K562 (cell line): ENCODE measurements at regions not wholly inside any gene's neighbourhood (a gene's known extent, or its start where the extent isn't known, plus 50 kb on each side); places are given as distances from the start of the nearest gene placed in this dataset.
A peak's percentile ranks its signal among the peaks of the same experiment; 100 is the strongest.

ENCODE experiments used
- ATAC-seq: fragments of 200-7000 bp; cut with Tn5 transposase; 3 replicates; pipeline ENCODE4 v1.9.1; 2020; ENCODE audit warnings: moderate library complexity
- BruUV-seq: library from RNA; stranded (reverse); fragments of 400-500 nt; replicated peaks from 2 replicates; lab custom pipeline; 2021; lab: Mats Ljungman, UMichigan
- CTCF ChIA-PET: fragments of 300-600 bp; formaldehyde crosslinking; extraction: SDS; loops from one replicate; lab custom pipeline; 2021; ENCODE audit warnings: low intra/inter-chr PET ratio; lab: Yijun Ruan, JAX
- POLR2A ChIA-PET: fragments of 300-600, 350-650 bp; sonication (Branson Sonifier 250); formaldehyde crosslinking; extraction: SDS; loops from one replicate; lab custom pipeline; 2021; ENCODE audit warnings: antibody characterized with exemption, inconsistent platforms; lab: Yijun Ruan, JAX
- DNase-seq, 4 experiments: peaks; one replicate each; pipeline versions ENCODE4 v3.0.0 to v3.0.0-alpha.2; 2011 to 2018; ENCODE audit warnings: low spot score in 3 of 4, mixed read lengths in 3 of 4; ENCODE audit errors: extremely low read depth in 1 of 4
- FAIRE-seq: peaks from 2 replicates; lab custom pipeline; 2011; peaks lifted over from hg19 to GRCh38; lab: Jason Lieb, UNC
- H2AFZ ChIP-seq: 2 replicates; pipeline ENCODE4 v1.6.0; 2011; ENCODE audit warnings: low read depth, low read length, control low read depth, inconsistent platforms
- H3K27ac ChIP-seq: fragments of 200-600 bp; 3 replicates; pipeline ENCODE4 v1.8.0; 2011; ENCODE audit warnings: low read depth, mild to moderate bottlenecking, control low read depth, inconsistent platforms, low read length, moderate library complexity, mixed read lengths; ENCODE audit errors: extremely low read depth
- H3K27me3 ChIP-seq, 2 experiments: fragments of 300-600 bp in 1 of 2; 2 replicates in 1 of 2; 3 replicates in 1 of 2; pipeline versions ENCODE4 v1.6.0 to v1.8.0; 2011; ENCODE audit warnings: inconsistent platforms in 2 of 2, low read length in 2 of 2, mild to moderate bottlenecking in 1 of 2, mixed read lengths in 1 of 2, moderate library complexity in 1 of 2; ENCODE audit not compliant: control insufficient read depth in 2 of 2, insufficient read depth in 2 of 2
- H3K36me3 ChIP-seq: fragments of 300-600 bp; 3 replicates; pipeline ENCODE4 v1.8.0; 2011; ENCODE audit warnings: mild to moderate bottlenecking, low read length, inconsistent platforms; ENCODE audit not compliant: control insufficient read depth, insufficient read depth
- H3K4me1 ChIP-seq, 2 experiments: fragments of 200-600 bp in 1 of 2; replicated peaks in 1 of 2; 2 replicates in 1 of 2; 3 replicates in 1 of 2; pipeline versions ENCODE4 v1.5.1 to v1.8.0; 2011; ENCODE audit warnings: inconsistent platforms in 2 of 2, low read length in 2 of 2, mild to moderate bottlenecking in 1 of 2, mixed read lengths in 1 of 2, moderate library complexity in 1 of 2; ENCODE audit not compliant: control insufficient read depth in 2 of 2, insufficient read depth in 2 of 2
- H3K4me2 ChIP-seq: 2 replicates; pipeline ENCODE4 v1.6.1; 2011; ENCODE audit warnings: low read length, control low read depth, inconsistent platforms, mixed read lengths; ENCODE audit not compliant: insufficient read depth
- H3K4me3 ChIP-seq: fragments of 200-600 bp; sonication (generic), shearing (Covaris generic); 2 replicates; pipeline ENCODE4 v1.5.1; 2016; ENCODE audit warnings: control low read depth, inconsistent platforms
- H3K79me2 ChIP-seq: fragments of 200-600 bp; 3 replicates; pipeline ENCODE4 v1.8.0; 2011; ENCODE audit warnings: low read length, inconsistent platforms; ENCODE audit not compliant: control insufficient read depth, insufficient read depth
- H3K9ac ChIP-seq, 2 experiments: 2 replicates each; pipeline versions ENCODE4 v1.6.0 to v1.6.1; 2011; ENCODE audit warnings: low read depth in 2 of 2, low read length in 2 of 2, control low read depth in 1 of 2, inconsistent platforms in 1 of 2, mild to moderate bottlenecking in 1 of 2, mixed read lengths in 1 of 2; ENCODE audit not compliant: insufficient read depth in 1 of 2
- H3K9me1 ChIP-seq: one replicate; pipeline ENCODE4 v1.6.0; 2011; ENCODE audit warnings: inconsistent platforms, mild to moderate bottlenecking, low read length, moderate library complexity; ENCODE audit not compliant: control insufficient read depth, insufficient read depth
- H3K9me3 ChIP-seq: replicated peaks from 2 replicates; pipeline ENCODE4 v1.5.1; 2011; ENCODE audit warnings: low read depth, low read length, inconsistent platforms; ENCODE audit not compliant: control insufficient read depth, insufficient read depth
- H4K20me1 ChIP-seq: replicated peaks from 2 replicates; pipeline ENCODE4 v1.6.1; 2011; ENCODE audit warnings: low read length, inconsistent platforms, mixed read lengths; ENCODE audit not compliant: control insufficient read depth, insufficient read depth
- BRD9 ChIP-seq: fragments of 450-650 bp; IDR thresholded peaks from 2 replicates; pipeline ENCODE4 v1.6.1; 2018; ENCODE audit warnings: low read depth; ENCODE audit not compliant: partially characterized antibody
- EGR1 ChIP-seq: fragments of 450-650 bp; conservative IDR thresholded peaks from 2 replicates; pipeline ENCODE4 v1.6.1; 2017; ENCODE audit warnings: mild to moderate bottlenecking
- HDAC8 ChIP-seq: fragments of 450-650 bp; IDR thresholded peaks from 2 replicates; pipeline ENCODE4 v1.6.1; 2016; ENCODE audit warnings: mild to moderate bottlenecking, missing genetic modification characterization, moderate library complexity, missing compliant biosample characterization
- HIVEP1 ChIP-seq: fragments of 250-450 bp; sonication (Bioruptor Pico); IDR thresholded peaks from 2 replicates; pipeline ENCODE4 v1.4.0; 2020; ENCODE audit warnings: mild to moderate bottlenecking
- NFE2 ChIP-seq: IDR thresholded peaks from 2 replicates; pipeline ENCODE4 v1.6.1; 2014; ENCODE audit warnings: antibody characterized with exemption, low read depth
- NR3C1 ChIP-seq: sonication (generic); formaldehyde crosslinking; IDR thresholded peaks from 2 replicates; pipeline ENCODE4 v1.8.1; 2022; ENCODE audit warnings: missing genetic modification reagents
- PML ChIP-seq: IDR thresholded peaks from 2 replicates; pipeline ENCODE4 v1.6.1; 2012; ENCODE audit warnings: low read length, inconsistent platforms
- POLR2AphosphoS5 ChIP-seq: IDR thresholded peaks from 2 replicates; pipeline ENCODE4 v1.6.1; 2011; ENCODE audit warnings: mild to moderate bottlenecking, low read depth, low read length, moderate library complexity; ENCODE audit not compliant: control insufficient read depth, insufficient read depth
- RFX5 ChIP-seq: IDR thresholded peaks from 2 replicates; pipeline ENCODE4 v1.6.1; 2011; ENCODE audit warnings: low read depth, mild to moderate bottlenecking, improper control_type of control experiment, low read length
- TSHZ1 ChIP-seq: fragments of 250-450 bp; sonication (Bioruptor Pico); IDR thresholded peaks from 2 replicates; pipeline ENCODE4 v1.4.0; 2020; ENCODE audit warnings: mild to moderate bottlenecking, moderate library complexity
- ZNF431 ChIP-seq: sonication (generic); formaldehyde crosslinking; IDR thresholded peaks from 2 replicates; pipeline ENCODE4 v1.8.0; 2022; ENCODE audit warnings: mild to moderate bottlenecking, missing genetic modification reagents
- ZNF507 ChIP-seq: conservative IDR thresholded peaks from 2 replicates; pipeline ENCODE4 v1.6.1; 2017; ENCODE audit warnings: missing genetic modification characterization, missing compliant biosample characterization
- WGBS: fragments of 100-300 bp; shearing (Covaris generic); methylation state at CpG from one replicate; pipeline ENCODE4 v1.1.6; 2016; ENCODE audit warnings: low coverage, mixed read lengths; ENCODE audit not compliant: insufficient coverage; ENCODE audit errors: missing lambda C conversion rate; 5-methylcytosine and 5-hydroxymethylcytosine counted together
- in situ Hi-C: fragments of 300-500 bp; cut with MboI; formaldehyde crosslinking; loops from 4 replicates; pipeline ENCODE4 v1.15.0; 2018; ENCODE audit warnings: inconsistent platforms, mixed read lengths
- intact Hi-C: fragments of 100-400 bp; cut with micrococcal nuclease; formaldehyde crosslinking; loops from 2 replicates; pipeline ENCODE4 v1.14.2; 2022
- TF ChIP-seq, protein P1 (sequence below): fragments of 450-650 bp; IDR thresholded peaks from 2 replicates; pipeline ENCODE4 v1.6.1; 2014; ENCODE audit warnings: low read depth, mild to moderate bottlenecking, moderate library complexity, borderline replicate concordance
- TF ChIP-seq, protein P2 (sequence below): IDR thresholded peaks from 2 replicates; pipeline ENCODE4 v1.6.1; 2011; ENCODE audit not compliant: insufficient read length; ENCODE audit errors: extremely low read depth
- TF ChIP-seq, protein P3 (sequence below): fragments of 450-650 bp; IDR thresholded peaks from 2 replicates; pipeline ENCODE4 v1.6.1; 2016; ENCODE audit warnings: missing biosample characterization, missing genetic modification characterization

GRCh38 chr5:38737976-38738375 lies 107.8 kb upstream of the OSMR start (continued):
- TF ChIP-seq, protein P1, sequence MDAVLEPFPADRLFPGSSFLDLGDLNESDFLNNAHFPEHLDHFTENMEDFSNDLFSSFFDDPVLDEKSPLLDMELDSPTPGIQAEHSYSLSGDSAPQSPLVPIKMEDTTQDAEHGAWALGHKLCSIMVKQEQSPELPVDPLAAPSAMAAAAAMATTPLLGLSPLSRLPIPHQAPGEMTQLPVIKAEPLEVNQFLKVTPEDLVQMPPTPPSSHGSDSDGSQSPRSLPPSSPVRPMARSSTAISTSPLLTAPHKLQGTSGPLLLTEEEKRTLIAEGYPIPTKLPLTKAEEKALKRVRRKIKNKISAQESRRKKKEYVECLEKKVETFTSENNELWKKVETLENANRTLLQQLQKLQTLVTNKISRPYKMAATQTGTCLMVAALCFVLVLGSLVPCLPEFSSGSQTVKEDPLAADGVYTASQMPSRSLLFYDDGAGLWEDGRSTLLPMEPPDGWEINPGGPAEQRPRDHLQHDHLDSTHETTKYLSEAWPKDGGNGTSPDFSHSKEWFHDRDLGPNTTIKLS = no peak
- no peak for TF ChIP-seq ZNF507 (tag)
- no peak for TF ChIP-seq POLR2AphosphoS5
- TF ChIP-seq, protein P2, sequence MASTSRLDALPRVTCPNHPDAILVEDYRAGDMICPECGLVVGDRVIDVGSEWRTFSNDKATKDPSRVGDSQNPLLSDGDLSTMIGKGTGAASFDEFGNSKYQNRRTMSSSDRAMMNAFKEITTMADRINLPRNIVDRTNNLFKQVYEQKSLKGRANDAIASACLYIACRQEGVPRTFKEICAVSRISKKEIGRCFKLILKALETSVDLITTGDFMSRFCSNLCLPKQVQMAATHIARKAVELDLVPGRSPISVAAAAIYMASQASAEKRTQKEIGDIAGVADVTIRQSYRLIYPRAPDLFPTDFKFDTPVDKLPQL = no peak

- Histone ChIP-seq H3K9ac (no peak overlapping the region), H2AFZ (no peak overlapping the region), H3K27ac (no peak overlapping the region), H3K79me2 (no peaks in the 10 kb centered on the region), H3K36me3 (no peaks in the 10 kb centered on the region), H3K27me3 (no peaks in the 10 kb centered on the region), H3K9me1 (no peaks in the 10 kb centered on the region), H3K4me1 (no peaks in the 10 kb centered on the region; a peak in 1 of 5 replicates), H3K4me3 (no peak overlapping the region), H4K20me1 (no peaks in the 10 kb centered on the region), H3K4me2 (no peak overlapping the region), H3K9me3 (no peaks in the 10 kb centered on the region)
- intact Hi-C loops (loop anchor here (5.0 kb wide), 1 partner anchor 68 kb away; no protein-coding TSS in a partner anchor), in situ Hi-C loops (no loop called here)
- no TSS peak for BruUV-seq
- DNase-seq = no peak
- WGBS = 6% methylated on average over 4 of the region's 4 CpGs
- CTCF ChIA-PET = no interaction called here
- ATAC-seq = no peak
- POLR2A ChIA-PET = interaction anchor here (0.8 kb wide), 1 partner anchor 17 kb away, joined by 3 read pairs; no protein-coding TSS in a partner anchor
- no peak for FAIRE-seq
- TF ChIP-seq, protein P3, sequence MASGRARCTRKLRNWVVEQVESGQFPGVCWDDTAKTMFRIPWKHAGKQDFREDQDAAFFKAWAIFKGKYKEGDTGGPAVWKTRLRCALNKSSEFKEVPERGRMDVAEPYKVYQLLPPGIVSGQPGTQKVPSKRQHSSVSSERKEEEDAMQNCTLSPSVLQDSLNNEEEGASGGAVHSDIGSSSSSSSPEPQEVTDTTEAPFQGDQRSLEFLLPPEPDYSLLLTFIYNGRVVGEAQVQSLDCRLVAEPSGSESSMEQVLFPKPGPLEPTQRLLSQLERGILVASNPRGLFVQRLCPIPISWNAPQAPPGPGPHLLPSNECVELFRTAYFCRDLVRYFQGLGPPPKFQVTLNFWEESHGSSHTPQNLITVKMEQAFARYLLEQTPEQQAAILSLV (tag) = peak; percentile 33; the same call in 1 of the 2 replicates
- TF ChIP-seq NFE2 (no peak), EGR1 (no peak), NR3C1 (CRISPR knock-in tag) (no peak), BRD9 (no peak), HIVEP1 (CRISPR knock-in tag) (no peak), HDAC8 (tag) (no peak), TSHZ1 (no peak), ZNF431 (no peak), RFX5 (no peak), PML (no peak)
Observed at GRCh38 chr5:38739011-38739704, 106.7 kb upstream of the OSMR start.
